ENCODE measurements at regions not wholly inside any gene's neighbourhood (a gene's known extent, or its start where the extent isn't known, plus 50 kb on each side); places are given as distances from the start of the nearest gene placed in this dataset.

DNA sequence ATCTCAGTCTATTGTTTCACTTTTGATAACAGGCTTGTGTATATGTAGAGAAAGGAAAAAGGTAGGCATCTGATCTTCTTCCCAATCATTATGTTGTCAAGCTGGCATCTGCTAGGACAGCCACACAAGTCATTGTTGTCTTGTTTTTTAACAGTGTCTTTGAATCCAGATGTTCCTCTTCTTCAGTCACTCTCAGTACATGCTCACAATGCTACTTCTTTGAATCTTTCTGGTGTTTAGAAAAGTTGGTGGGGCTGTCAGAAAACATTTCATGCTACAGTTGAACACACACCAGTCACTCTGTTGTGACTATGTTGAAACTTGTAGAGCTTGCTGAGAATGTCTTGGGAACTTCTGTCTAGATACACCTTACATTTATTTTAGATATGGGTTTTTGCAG, 1231.4 kb upstream of the MIR17HG start (continued):
- TF ChIP-seq, protein P1, sequence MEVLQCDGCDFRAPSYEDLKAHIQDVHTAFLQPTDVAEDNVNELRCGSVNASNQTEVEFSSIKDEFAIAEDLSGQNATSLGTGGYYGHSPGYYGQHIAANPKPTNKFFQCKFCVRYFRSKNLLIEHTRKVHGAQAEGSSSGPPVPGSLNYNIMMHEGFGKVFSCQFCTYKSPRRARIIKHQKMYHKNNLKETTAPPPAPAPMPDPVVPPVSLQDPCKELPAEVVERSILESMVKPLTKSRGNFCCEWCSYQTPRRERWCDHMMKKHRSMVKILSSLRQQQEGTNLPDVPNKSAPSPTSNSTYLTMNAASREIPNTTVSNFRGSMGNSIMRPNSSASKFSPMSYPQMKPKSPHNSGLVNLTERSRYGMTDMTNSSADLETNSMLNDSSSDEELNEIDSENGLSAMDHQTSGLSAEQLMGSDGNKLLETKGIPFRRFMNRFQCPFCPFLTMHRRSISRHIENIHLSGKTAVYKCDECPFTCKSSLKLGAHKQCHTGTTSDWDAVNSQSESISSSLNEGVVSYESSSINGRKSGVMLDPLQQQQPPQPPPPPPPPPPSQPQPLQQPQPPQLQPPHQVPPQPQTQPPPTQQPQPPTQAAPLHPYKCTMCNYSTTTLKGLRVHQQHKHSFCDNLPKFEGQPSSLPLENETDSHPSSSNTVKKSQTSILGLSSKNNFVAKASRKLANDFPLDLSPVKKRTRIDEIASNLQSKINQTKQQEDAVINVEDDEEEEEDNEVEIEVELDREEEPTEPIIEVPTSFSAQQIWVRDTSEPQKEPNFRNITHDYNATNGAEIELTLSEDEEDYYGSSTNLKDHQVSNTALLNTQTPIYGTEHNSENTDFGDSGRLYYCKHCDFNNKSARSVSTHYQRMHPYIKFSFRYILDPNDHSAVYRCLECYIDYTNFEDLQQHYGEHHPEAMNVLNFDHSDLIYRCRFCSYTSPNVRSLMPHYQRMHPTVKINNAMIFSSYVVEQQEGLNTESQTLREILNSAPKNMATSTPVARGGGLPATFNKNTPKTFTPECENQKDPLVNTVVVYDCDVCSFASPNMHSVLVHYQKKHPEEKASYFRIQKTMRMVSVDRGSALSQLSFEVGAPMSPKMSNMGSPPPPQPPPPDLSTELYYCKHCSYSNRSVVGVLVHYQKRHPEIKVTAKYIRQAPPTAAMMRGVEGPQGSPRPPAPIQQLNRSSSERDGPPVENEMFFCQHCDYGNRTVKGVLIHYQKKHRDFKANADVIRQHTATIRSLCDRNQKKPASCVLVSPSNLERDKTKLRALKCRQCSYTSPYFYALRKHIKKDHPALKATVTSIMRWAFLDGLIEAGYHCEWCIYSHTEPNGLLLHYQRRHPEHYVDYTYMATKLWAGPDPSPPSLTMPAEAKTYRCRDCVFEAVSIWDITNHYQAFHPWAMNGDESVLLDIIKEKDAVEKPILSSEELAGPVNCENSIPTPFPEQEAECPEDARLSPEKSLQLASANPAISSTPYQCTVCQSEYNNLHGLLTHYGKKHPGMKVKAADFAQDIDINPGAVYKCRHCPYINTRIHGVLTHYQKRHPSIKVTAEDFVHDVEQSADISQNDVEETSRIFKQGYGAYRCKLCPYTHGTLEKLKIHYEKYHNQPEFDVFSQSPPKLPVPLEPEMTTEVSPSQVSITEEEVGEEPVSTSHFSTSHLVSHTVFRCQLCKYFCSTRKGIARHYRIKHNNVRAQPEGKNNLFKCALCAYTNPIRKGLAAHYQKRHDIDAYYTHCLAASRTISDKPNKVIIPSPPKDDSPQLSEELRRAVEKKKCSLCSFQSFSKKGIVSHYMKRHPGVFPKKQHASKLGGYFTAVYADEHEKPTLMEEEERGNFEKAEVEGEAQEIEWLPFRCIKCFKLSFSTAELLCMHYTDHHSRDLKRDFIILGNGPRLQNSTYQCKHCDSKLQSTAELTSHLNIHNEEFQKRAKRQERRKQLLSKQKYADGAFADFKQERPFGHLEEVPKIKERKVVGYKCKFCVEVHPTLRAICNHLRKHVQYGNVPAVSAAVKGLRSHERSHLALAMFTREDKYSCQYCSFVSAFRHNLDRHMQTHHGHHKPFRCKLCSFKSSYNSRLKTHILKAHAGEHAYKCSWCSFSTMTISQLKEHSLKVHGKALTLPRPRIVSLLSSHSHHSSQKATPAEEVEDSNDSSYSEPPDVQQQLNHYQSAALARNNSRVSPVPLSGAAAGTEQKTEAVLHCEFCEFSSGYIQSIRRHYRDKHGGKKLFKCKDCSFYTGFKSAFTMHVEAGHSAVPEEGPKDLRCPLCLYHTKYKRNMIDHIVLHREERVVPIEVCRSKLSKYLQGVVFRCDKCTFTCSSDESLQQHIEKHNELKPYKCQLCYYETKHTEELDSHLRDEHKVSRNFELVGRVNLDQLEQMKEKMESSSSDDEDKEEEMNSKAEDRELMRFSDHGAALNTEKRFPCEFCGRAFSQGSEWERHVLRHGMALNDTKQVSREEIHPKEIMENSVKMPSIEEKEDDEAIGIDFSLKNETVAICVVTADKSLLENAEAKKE (CRISPR knock-in tag; IDR thresholded peaks at IDR 0.05): no peak
- TF ChIP-seq STAT1 (IDR thresholded peaks at IDR 0.05; ENCODE audit: unreplicated experiment) (no peak), EZH2phosphoT487 (IDR thresholded peaks at IDR 0.05; ENCODE audit: unreplicated experiment) (no peak), ZNF331 (CRISPR knock-in tag; IDR thresholded peaks at IDR 0.05; ENCODE audit: low read depth) (no peak)

DNA sequence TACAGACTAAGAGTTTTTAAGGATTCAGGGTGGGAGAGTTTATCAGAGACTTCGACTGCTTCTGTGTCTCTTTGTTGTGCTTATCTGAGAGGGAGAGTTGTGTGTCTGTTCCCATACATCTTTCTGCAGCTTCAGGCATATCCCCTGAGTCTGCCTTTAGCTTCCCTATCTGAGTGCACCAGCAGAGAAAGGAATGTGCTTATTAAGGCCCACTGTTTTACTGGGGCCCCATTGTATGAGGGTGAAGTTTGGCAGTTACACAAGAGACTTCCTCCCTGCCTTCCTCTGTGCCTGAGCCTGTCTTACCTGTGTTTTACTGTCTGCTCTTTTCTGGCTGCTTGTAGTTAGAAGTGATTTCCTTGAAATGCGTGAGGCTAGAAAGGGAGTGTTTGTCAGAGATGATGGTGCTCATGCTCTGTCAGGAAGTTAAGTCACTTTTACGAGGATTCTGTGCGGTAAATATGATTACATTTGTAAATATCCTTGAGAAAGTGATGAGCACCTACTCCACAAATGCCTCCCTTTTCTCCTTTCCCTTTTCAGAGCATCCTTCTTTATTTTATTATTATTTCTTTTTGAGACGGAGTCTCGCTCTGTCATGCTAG, 1228.9 kb upstream of the MIR17HG start:
- DNase-seq (ENCODE audit: low spot score) (peak; percentile 10), ATAC-seq (no peak; the same call in 2 of the 3 replicates)
- H4K20me1 ChIP-seq (replicated peaks; ENCODE audit: insufficient read depth): no peaks in the 10 kb centered on the region
- H3K9me2 ChIP-seq (ENCODE audit: insufficient read depth): peaks cover 2% of the 10 kb centered on the region; the same call in 1 of the 2 replicates
- H3K36me3 ChIP-seq (ENCODE audit: insufficient read depth): no peaks in the 10 kb centered on the region
- no peaks in the 10 kb centered on the region for H3K79me2 ChIP-seq (replicated peaks; ENCODE audit: insufficient read depth)
- no peak overlapping the region for H3K4me3 ChIP-seq
- H3K36me3 Mint-ChIP-seq (ENCODE audit: low read depth): peaks cover 9% of the 10 kb centered on the region; the same call in 1 of the 3 replicates
- no peaks in the 10 kb centered on the region; the same call in 2 of the 3 replicates for H3K4me1 Mint-ChIP-seq
- H3K27ac ChIP-seq (ENCODE audit: low read depth): no peak overlapping the region; the same call in 1 of the 2 replicates
- H3F3A ChIP-seq (replicated peaks; ENCODE audit: low read depth): no peaks in the 10 kb centered on the region
- peak overlapping the region; percentile 77 for H2AFZ ChIP-seq
- H3K27ac Mint-ChIP-seq: 0 out of 2 replicates have a peak overlapping the region, but pooled peaks have one; percentile 37
- no peaks in the 10 kb centered on the region for H3K27me3 ChIP-seq (ENCODE audit: insufficient read depth)
- no peaks in the 10 kb centered on the region for H3K4me1 ChIP-seq (ENCODE audit: insufficient read depth)
- peaks cover 4% of the 10 kb centered on the region; the same call in 2 of the 3 replicates for H3K9me3 Mint-ChIP-seq
- H3K4me2 ChIP-seq: no peak overlapping the region
- no peak overlapping the region for H3K4me3 Mint-ChIP-seq
- no peaks in the 10 kb centered on the region for H3K27me3 Mint-ChIP-seq (ENCODE audit: insufficient read depth, low read depth, poor library complexity)
- TF ChIP-seq, protein P2, sequence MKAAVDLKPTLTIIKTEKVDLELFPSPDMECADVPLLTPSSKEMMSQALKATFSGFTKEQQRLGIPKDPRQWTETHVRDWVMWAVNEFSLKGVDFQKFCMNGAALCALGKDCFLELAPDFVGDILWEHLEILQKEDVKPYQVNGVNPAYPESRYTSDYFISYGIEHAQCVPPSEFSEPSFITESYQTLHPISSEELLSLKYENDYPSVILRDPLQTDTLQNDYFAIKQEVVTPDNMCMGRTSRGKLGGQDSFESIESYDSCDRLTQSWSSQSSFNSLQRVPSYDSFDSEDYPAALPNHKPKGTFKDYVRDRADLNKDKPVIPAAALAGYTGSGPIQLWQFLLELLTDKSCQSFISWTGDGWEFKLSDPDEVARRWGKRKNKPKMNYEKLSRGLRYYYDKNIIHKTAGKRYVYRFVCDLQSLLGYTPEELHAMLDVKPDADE (IDR thresholded peaks at IDR 0.05): no peak
- no peak for TF ChIP-seq NANOG (IDR thresholded peaks at IDR 0.05; ENCODE audit: borderline replicate concordance)
- no peak for TF ChIP-seq ZNF114 (CRISPR knock-in tag; IDR thresholded peaks at IDR 0.05)
- TF ChIP-seq ZNF331 (CRISPR knock-in tag; IDR thresholded peaks at IDR 0.05; ENCODE audit: low read depth): no peak
- TF ChIP-seq, protein P3, sequence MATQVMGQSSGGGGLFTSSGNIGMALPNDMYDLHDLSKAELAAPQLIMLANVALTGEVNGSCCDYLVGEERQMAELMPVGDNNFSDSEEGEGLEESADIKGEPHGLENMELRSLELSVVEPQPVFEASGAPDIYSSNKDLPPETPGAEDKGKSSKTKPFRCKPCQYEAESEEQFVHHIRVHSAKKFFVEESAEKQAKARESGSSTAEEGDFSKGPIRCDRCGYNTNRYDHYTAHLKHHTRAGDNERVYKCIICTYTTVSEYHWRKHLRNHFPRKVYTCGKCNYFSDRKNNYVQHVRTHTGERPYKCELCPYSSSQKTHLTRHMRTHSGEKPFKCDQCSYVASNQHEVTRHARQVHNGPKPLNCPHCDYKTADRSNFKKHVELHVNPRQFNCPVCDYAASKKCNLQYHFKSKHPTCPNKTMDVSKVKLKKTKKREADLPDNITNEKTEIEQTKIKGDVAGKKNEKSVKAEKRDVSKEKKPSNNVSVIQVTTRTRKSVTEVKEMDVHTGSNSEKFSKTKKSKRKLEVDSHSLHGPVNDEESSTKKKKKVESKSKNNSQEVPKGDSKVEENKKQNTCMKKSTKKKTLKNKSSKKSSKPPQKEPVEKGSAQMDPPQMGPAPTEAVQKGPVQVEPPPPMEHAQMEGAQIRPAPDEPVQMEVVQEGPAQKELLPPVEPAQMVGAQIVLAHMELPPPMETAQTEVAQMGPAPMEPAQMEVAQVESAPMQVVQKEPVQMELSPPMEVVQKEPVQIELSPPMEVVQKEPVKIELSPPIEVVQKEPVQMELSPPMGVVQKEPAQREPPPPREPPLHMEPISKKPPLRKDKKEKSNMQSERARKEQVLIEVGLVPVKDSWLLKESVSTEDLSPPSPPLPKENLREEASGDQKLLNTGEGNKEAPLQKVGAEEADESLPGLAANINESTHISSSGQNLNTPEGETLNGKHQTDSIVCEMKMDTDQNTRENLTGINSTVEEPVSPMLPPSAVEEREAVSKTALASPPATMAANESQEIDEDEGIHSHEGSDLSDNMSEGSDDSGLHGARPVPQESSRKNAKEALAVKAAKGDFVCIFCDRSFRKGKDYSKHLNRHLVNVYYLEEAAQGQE (IDR thresholded peaks at IDR 0.05; ENCODE audit: unreplicated experiment): no peak

All from GM23338 (cell line).